GM12865 (cell line): ENCODE measurements at regions not wholly inside any gene's neighbourhood (a gene's known extent, or its start where the extent isn't known, plus 50 kb on each side); places are given as distances from the start of the nearest gene placed in this dataset.
"Not testable (repeated sequence)": the region's sequence is repeated elsewhere in the genome, so short reads cannot be mapped to it uniquely, and the experiment has no call there.

ENCODE experiments used
- DNase-seq: peaks from one replicate; pipeline ENCODE4 v3.0.0; 2010; ENCODE audit warnings: low read depth
- H3K4me3 ChIP-seq: 2 replicates; pipeline ENCODE4 v1.5.1; 2011; ENCODE audit warnings: mild to moderate bottlenecking, low read depth, low read length, control low read depth
- CTCF ChIP-seq: IDR thresholded peaks from 2 replicates; pipeline ENCODE4 v1.5.1; 2011; ENCODE audit warnings: low read length, control low read depth, low read depth, inconsistent platforms; ENCODE audit not compliant: insufficient read depth; ENCODE audit errors: missing control alignments

GRCh38 chr1:187999973-188000372 lies 1171.2 kb downstream of the PLA2G4A start:
- no peak for DNase-seq
- H3K4me3 ChIP-seq = no peak overlapping the region
- TF ChIP-seq CTCF = no peak

GRCh38 chr1:188003687-188004086 lies 1174.9 kb downstream of the PLA2G4A start:
- DNase-seq, H3K4me3 ChIP-seq: not testable (repeated sequence)

GRCh38 chr1:188004849-188005248 lies 1176.1 kb downstream of the PLA2G4A start:
- H3K4me3 ChIP-seq = no peak overlapping the region
- no peak for TF ChIP-seq CTCF
- DNase-seq = no peak

GRCh38 chr1:188006354-188006753 lies 1177.6 kb downstream of the PLA2G4A start:
- H3K4me3 ChIP-seq = no peak overlapping the region
- no peak for DNase-seq
- no peak for TF ChIP-seq CTCF

- not testable (repeated sequence) for DNase-seq, H3K4me3 ChIP-seq
Measured at GRCh38 chr1:188013222-188013849, 1184.6 kb downstream of the PLA2G4A start.

- no peak overlapping the region for H3K4me3 ChIP-seq
- DNase-seq = peak; percentile 54
- TF ChIP-seq CTCF = no peak
Measured at GRCh38 chr1:188017921-188018320, 1189.2 kb downstream of the PLA2G4A start.

GRCh38 chr1:188022661-188023060 lies 1193.9 kb downstream of the PLA2G4A start:
- H3K4me3 ChIP-seq = no peak overlapping the region
- no peak for TF ChIP-seq CTCF

GRCh38 chr1:188023206-188023605 lies 1194.5 kb downstream of the PLA2G4A start:
- DNase-seq = no peak
- TF ChIP-seq CTCF = no peak
- no peak overlapping the region for H3K4me3 ChIP-seq

More at GRCh38 chr1:188022661-188023060, 1193.9 kb downstream of the PLA2G4A start:
- DNase-seq = no peak
